ENCODE measurements at regions not wholly inside any gene's neighbourhood (a gene's known extent, or its start where the extent isn't known, plus 50 kb on each side); places are given as distances from the start of the nearest gene placed in this dataset.

- DNase-seq (ENCODE audit: low read depth, low spot score) = no peak
- Mint-ChIP-seq H3K27me3 (ENCODE audit: low read depth) (peaks cover 19% of the 10 kb centered on the region), H3K27ac (ENCODE audit: unreplicated experiment) (no peak overlapping the region), H3K4me3 (no peak overlapping the region), H3K36me3 (ENCODE audit: low read depth) (no peaks in the 10 kb centered on the region), H3K4me1 (no peaks in the 10 kb centered on the region), H3K9me3 (no peaks in the 10 kb centered on the region)
- TF ChIP-seq, protein P1, sequence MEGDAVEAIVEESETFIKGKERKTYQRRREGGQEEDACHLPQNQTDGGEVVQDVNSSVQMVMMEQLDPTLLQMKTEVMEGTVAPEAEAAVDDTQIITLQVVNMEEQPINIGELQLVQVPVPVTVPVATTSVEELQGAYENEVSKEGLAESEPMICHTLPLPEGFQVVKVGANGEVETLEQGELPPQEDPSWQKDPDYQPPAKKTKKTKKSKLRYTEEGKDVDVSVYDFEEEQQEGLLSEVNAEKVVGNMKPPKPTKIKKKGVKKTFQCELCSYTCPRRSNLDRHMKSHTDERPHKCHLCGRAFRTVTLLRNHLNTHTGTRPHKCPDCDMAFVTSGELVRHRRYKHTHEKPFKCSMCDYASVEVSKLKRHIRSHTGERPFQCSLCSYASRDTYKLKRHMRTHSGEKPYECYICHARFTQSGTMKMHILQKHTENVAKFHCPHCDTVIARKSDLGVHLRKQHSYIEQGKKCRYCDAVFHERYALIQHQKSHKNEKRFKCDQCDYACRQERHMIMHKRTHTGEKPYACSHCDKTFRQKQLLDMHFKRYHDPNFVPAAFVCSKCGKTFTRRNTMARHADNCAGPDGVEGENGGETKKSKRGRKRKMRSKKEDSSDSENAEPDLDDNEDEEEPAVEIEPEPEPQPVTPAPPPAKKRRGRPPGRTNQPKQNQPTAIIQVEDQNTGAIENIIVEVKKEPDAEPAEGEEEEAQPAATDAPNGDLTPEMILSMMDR (conservative IDR thresholded peaks at IDR 0.05) = no peak
Observed at GRCh38 chr3:74921676-74922075, 307.2 kb upstream of the CNTN3 start.

GRCh38 chr3:74920721-74921350 lies 306.4 kb upstream of the CNTN3 start:
- H3K4me1 Mint-ChIP-seq = no peaks in the 10 kb centered on the region
- H3K27me3 Mint-ChIP-seq (ENCODE audit: low read depth) = peaks cover 27% of the 10 kb centered on the region
- TF ChIP-seq, protein P1 (conservative IDR thresholded peaks at IDR 0.05) = no peak
- H3K27ac Mint-ChIP-seq (ENCODE audit: unreplicated experiment) = no peak overlapping the region
- H3K36me3 Mint-ChIP-seq (ENCODE audit: low read depth) = no peaks in the 10 kb centered on the region
- H3K9me3 Mint-ChIP-seq = no peaks in the 10 kb centered on the region
- DNase-seq (ENCODE audit: low read depth, low spot score) = no peak
- no peak overlapping the region for H3K4me3 Mint-ChIP-seq

GRCh38 chr3:74916696-74917095 lies 302.2 kb upstream of the CNTN3 start:
- H3K4me1 Mint-ChIP-seq = no peaks in the 10 kb centered on the region
- no peak overlapping the region for H3K27ac Mint-ChIP-seq (ENCODE audit: unreplicated experiment)

GRCh38 chr3:74906181-74906580 lies 291.7 kb upstream of the CNTN3 start:
- no peak overlapping the region for H3K27ac Mint-ChIP-seq (ENCODE audit: unreplicated experiment)
- TF ChIP-seq, protein P1 (conservative IDR thresholded peaks at IDR 0.05) = no peak
- DNase-seq (ENCODE audit: low read depth, low spot score) = no peak
- H3K36me3 Mint-ChIP-seq (ENCODE audit: low read depth) = no peaks in the 10 kb centered on the region
- H3K4me3 Mint-ChIP-seq = no peak overlapping the region
- no peaks in the 10 kb centered on the region for H3K27me3 Mint-ChIP-seq (ENCODE audit: low read depth)
- H3K9me3 Mint-ChIP-seq = peaks cover 9% of the 10 kb centered on the region
- no peaks in the 10 kb centered on the region for H3K4me1 Mint-ChIP-seq

More at GRCh38 chr3:74916696-74917095, 302.2 kb upstream of the CNTN3 start:
- no peak for DNase-seq (ENCODE audit: low read depth, low spot score)
- TF ChIP-seq, protein P1 (conservative IDR thresholded peaks at IDR 0.05) = no peak
- H3K36me3 Mint-ChIP-seq (ENCODE audit: low read depth) = no peaks in the 10 kb centered on the region
- H3K27me3 Mint-ChIP-seq (ENCODE audit: low read depth) = peaks cover 33% of the 10 kb centered on the region
- no peak overlapping the region for H3K4me3 Mint-ChIP-seq
- H3K9me3 Mint-ChIP-seq = no peaks in the 10 kb centered on the region

GRCh38 chr3:74905478-74905877 lies 291.0 kb upstream of the CNTN3 start:
- H3K27ac Mint-ChIP-seq (ENCODE audit: unreplicated experiment) = no peak overlapping the region
- TF ChIP-seq, protein P1 (conservative IDR thresholded peaks at IDR 0.05) = no peak
- no peak for DNase-seq (ENCODE audit: low read depth, low spot score)
- H3K9me3 Mint-ChIP-seq = peaks cover 9% of the 10 kb centered on the region
- H3K4me3 Mint-ChIP-seq = no peak overlapping the region
- H3K27me3 Mint-ChIP-seq (ENCODE audit: low read depth) = no peaks in the 10 kb centered on the region
- no peaks in the 10 kb centered on the region for H3K36me3 Mint-ChIP-seq (ENCODE audit: low read depth)
- H3K4me1 Mint-ChIP-seq = no peaks in the 10 kb centered on the region
